CD14-positive monocyte (primary cell): ENCODE measurements at regions not wholly inside any gene's neighbourhood (a gene's known extent, or its start where the extent isn't known, plus 50 kb on each side); places are given as distances from the start of the nearest gene placed in this dataset.

Experiments used
- DNase-seq, 3 donors: peaks; one replicate each; pipeline ENCODE4 v3.0.0-alpha.2; 2011 to 2022
- H2AFZ ChIP-seq: 2 replicates; pipeline ENCODE4 v1.6.0; 2012; ENCODE audit warnings: mild to moderate bottlenecking, low read depth, low read length, inconsistent platforms; ENCODE audit not compliant: insufficient read depth, poor library complexity, severe bottlenecking
- H3K27ac ChIP-seq, 2 donors: 1 replicate in 1 of 2; 2 replicates in 1 of 2; pipeline ENCODE4 v1.5.1; 2012 to 2013; ENCODE audit warnings: low read length in 2 of 2, control low read depth in 1 of 2, inconsistent platforms in 1 of 2, low read depth in 1 of 2, mild to moderate bottlenecking in 1 of 2
- H3K27me3 ChIP-seq, 2 donors: one replicate each; pipeline versions ENCODE4 v1.6.0 to v1.6.1; 2011 to 2013; ENCODE audit warnings: low read length in 2 of 2; ENCODE audit not compliant: control insufficient read depth in 2 of 2, insufficient read depth in 2 of 2
- H3K36me3 ChIP-seq, 2 donors: replicated peaks in 1 of 2; 1 replicate in 1 of 2; 2 replicates in 1 of 2; pipeline versions ENCODE4 v1.5.1 to v1.6.1; 2012 to 2013; ENCODE audit warnings: low read length in 2 of 2, control low read depth in 1 of 2, inconsistent platforms in 1 of 2, mild to moderate bottlenecking in 1 of 2; ENCODE audit not compliant: insufficient read depth in 2 of 2, control insufficient read depth in 1 of 2
- H3K4me1 ChIP-seq, 2 donors: 1 replicate in 1 of 2; 2 replicates in 1 of 2; pipeline versions ENCODE4 v1.5.1 to v1.6.1; 2012 to 2013; ENCODE audit warnings: low read length in 2 of 2, control low read depth in 1 of 2, inconsistent platforms in 1 of 2, mild to moderate bottlenecking in 1 of 2, moderate library complexity in 1 of 2; ENCODE audit not compliant: insufficient read depth in 2 of 2, control insufficient read depth in 1 of 2
- H3K4me2 ChIP-seq: replicated peaks from 2 replicates; pipeline ENCODE3; 2012; ENCODE audit warnings: low read length, moderate library complexity, mild to moderate bottlenecking; ENCODE audit not compliant: poor library complexity, severe bottlenecking; ENCODE audit errors: extremely low read depth
- H3K4me3 ChIP-seq, 3 experiments: fragments of 200-600 bp in 1 of 3; sonication (generic) in 1 of 3; replicated peaks in 1 of 3; 1 replicate in 2 of 3; 2 replicates in 1 of 3; pipeline ENCODE4 v1.5.1; 2011 to 2013; ENCODE audit warnings: low read length in 3 of 3, mild to moderate bottlenecking in 3 of 3, control low read depth in 2 of 3, low read depth in 2 of 3, inconsistent platforms in 1 of 3, moderate library complexity in 1 of 3
- H3K79me2 ChIP-seq: 2 replicates; pipeline ENCODE4 v1.6.0; 2012; ENCODE audit warnings: mild to moderate bottlenecking, control low read depth, inconsistent platforms, low read length, moderate library complexity; ENCODE audit not compliant: insufficient read depth
- H3K9ac ChIP-seq: 2 replicates; pipeline ENCODE4 v1.6.0; 2017; ENCODE audit warnings: low read length, mild to moderate bottlenecking; ENCODE audit not compliant: insufficient read depth, poor library complexity, severe bottlenecking
- H3K9me3 ChIP-seq, 2 donors: replicated peaks in 1 of 2; 1 replicate in 1 of 2; 2 replicates in 1 of 2; pipeline versions ENCODE4 v1.5.1 to v1.6.1; 2012 to 2013; ENCODE audit warnings: low read length in 2 of 2, control low read depth in 1 of 2; ENCODE audit not compliant: control insufficient read depth in 1 of 2, insufficient read depth in 1 of 2
- H4K20me1 ChIP-seq: 2 replicates; pipeline ENCODE4 v1.6.0; 2012; ENCODE audit warnings: mild to moderate bottlenecking, low read length, control low read depth, moderate library complexity; ENCODE audit not compliant: insufficient read depth
- H3K27ac Mint-ChIP-seq, 7 donors: one replicate each; pipeline ENCODE4 v1.8.0; 2020; ENCODE audit warnings: mild to moderate bottlenecking in 7 of 7, mixed read lengths in 7 of 7, moderate library complexity in 6 of 7, inconsistent platforms in 2 of 7
- H3K27me3 Mint-ChIP-seq, 3 donors: one replicate each; pipeline ENCODE4 v1.8.0; 2021 to 2022; ENCODE audit warnings: low read depth in 3 of 3, mild to moderate bottlenecking in 3 of 3, mixed read lengths in 3 of 3, moderate library complexity in 3 of 3, inconsistent platforms in 1 of 3
- H3K36me3 Mint-ChIP-seq, 2 donors: one replicate each; pipeline ENCODE4 v1.8.0; 2020; ENCODE audit warnings: mixed read lengths in 2 of 2, inconsistent platforms in 1 of 2, mild to moderate bottlenecking in 1 of 2
- H3K4me1 Mint-ChIP-seq: one replicate; pipeline ENCODE4 v1.8.0; 2020; ENCODE audit warnings: mild to moderate bottlenecking, mixed read lengths
- H3K4me3 Mint-ChIP-seq, 2 donors: one replicate each; pipeline ENCODE4 v1.8.0; 2020; ENCODE audit warnings: mild to moderate bottlenecking in 2 of 2, mixed read lengths in 2 of 2, moderate library complexity in 1 of 2
- H3K9me3 Mint-ChIP-seq, 7 donors: one replicate each; pipeline ENCODE4 v1.8.0; 2020 to 2022; ENCODE audit warnings: mixed read lengths in 7 of 7, mild to moderate bottlenecking in 6 of 7, moderate library complexity in 6 of 7, inconsistent platforms in 2 of 7
- CTCF ChIP-seq: fragments of 200-600 bp; IDR thresholded peaks from one replicate; pipeline ENCODE4 v1.8.0; 2022; ENCODE audit warnings: antibody characterized with exemption, mild to moderate bottlenecking
- WGBS: methylation state at CpG from one replicate; pipeline ENCODE4 v1.1.5; 2013; ENCODE audit warnings: missing lambda C conversion rate; ENCODE audit not compliant: insufficient coverage; 5-methylcytosine and 5-hydroxymethylcytosine counted together
- intact Hi-C, 2 donors: fragments of 100-400 bp; cut with micrococcal nuclease; formaldehyde crosslinking; loops; one replicate each; pipeline versions ENCODE4 v1.15.0 to v1.15.1; 2023

- Histone ChIP-seq H3K4me1 (no peaks in the 10 kb centered on the region), H3K27me3 (no peaks in the 10 kb centered on the region), H3K4me2 (no peak overlapping the region), H3K27ac (no peak overlapping the region), H4K20me1 (no peaks in the 10 kb centered on the region), H2AFZ (no peak overlapping the region), H3K4me3 (no peak overlapping the region), H3K9ac (no peak overlapping the region), H3K9me3 (peaks cover 9 to 13% of the 10 kb centered on the region in 2 donors), H3K36me3 (no peaks in the 10 kb centered on the region), H3K79me2 (no peaks in the 10 kb centered on the region)
- H3K4me1 Mint-ChIP-seq: no peaks in the 10 kb centered on the region
- no peaks in the 10 kb centered on the region for H3K27me3 Mint-ChIP-seq
- intact Hi-C loops: no loop called here
- DNase-seq: no peak
- no peak overlapping the region for H3K4me3 Mint-ChIP-seq
- no CpG with 5 or more reads among the region's 1 CpG for WGBS
- no peak overlapping the region for H3K27ac Mint-ChIP-seq
- no peaks in the 10 kb centered on the region for H3K36me3 Mint-ChIP-seq
- no peak for TF ChIP-seq CTCF
- H3K9me3 Mint-ChIP-seq: peaks cover 4 to 15% (median 6%) of the 10 kb centered on the region in 7 donors
Observed at GRCh38 chr6:78427386-78427785, 440.0 kb upstream of the IRAK1BP1 start.

GRCh38 chr6:78430521-78430920 is 436.8 kb upstream of the IRAK1BP1 start:
- H3K9me3 ChIP-seq: peaks cover 0 to 3% of the 10 kb centered on the region in 2 donors
- H3K36me3 ChIP-seq: no peaks in the 10 kb centered on the region
- DNase-seq: no peak
- no peak for TF ChIP-seq CTCF
- H3K27ac ChIP-seq: no peak overlapping the region
- H3K4me2 ChIP-seq: no peak overlapping the region
- WGBS: 83% methylated on average over 1 of the region's 1 CpG
- H3K4me1 ChIP-seq: no peaks in the 10 kb centered on the region
- no peaks in the 10 kb centered on the region for H3K79me2 ChIP-seq
- no peak overlapping the region for H3K9ac ChIP-seq
- no peaks in the 10 kb centered on the region for H3K36me3 Mint-ChIP-seq
- intact Hi-C loops: no loop called here
- no peaks in the 10 kb centered on the region for H4K20me1 ChIP-seq
- no peak overlapping the region for H3K27ac Mint-ChIP-seq
- H3K4me1 Mint-ChIP-seq: no peaks in the 10 kb centered on the region
- H3K27me3 Mint-ChIP-seq: no peaks in the 10 kb centered on the region
- H3K4me3 Mint-ChIP-seq: no peak overlapping the region
- H3K9me3 Mint-ChIP-seq: peaks cover 0 to 7% (median 2%) of the 10 kb centered on the region in 7 donors
- no peaks in the 10 kb centered on the region for H3K27me3 ChIP-seq
- H2AFZ ChIP-seq: no peak overlapping the region
- no peak overlapping the region for H3K4me3 ChIP-seq
